IMR-90 (cell line): ENCODE measurements at regions not wholly inside any gene's neighbourhood (a gene's known extent, or its start where the extent isn't known, plus 50 kb on each side); places are given as distances from the start of the nearest gene placed in this dataset.

Source experiments
- ATAC-seq: fragments of 200-7000 bp; cut with Tn5 transposase; 2 replicates; pipeline ENCODE4 v1.9.1; 2020; ENCODE audit warnings: low read depth, mild to moderate bottlenecking, moderate library complexity
- BruUV-seq: library from RNA; stranded (reverse); fragments of 400-500 nt; replicated peaks from 2 replicates; lab custom pipeline; 2021; lab: Mats Ljungman, UMichigan
- CTCF ChIA-PET: fragments of 300-600 bp; formaldehyde crosslinking; extraction: SDS; loops from one replicate; lab custom pipeline; 2021; ENCODE audit warnings: antibody characterized with exemption; lab: Yijun Ruan, JAX
- POLR2A ChIA-PET: fragments of 300-600 bp; sonication (Branson Sonifier 250); formaldehyde crosslinking; loops from one replicate; lab custom pipeline; 2022; ENCODE audit warnings: antibody characterized with exemption; ENCODE audit not compliant: unreplicated experiment; lab: Charles Lee
- DNase-seq: peaks from one replicate; pipeline ENCODE4 v3.0.0; 2013
- H2AFZ ChIP-seq: replicated peaks from 2 replicates; pipeline ENCODE3; 2013; ENCODE audit warnings: low read length, mild to moderate bottlenecking; ENCODE audit not compliant: poor library complexity
- H2AK5ac ChIP-seq: 2 replicates; pipeline ENCODE4 v1.6.1; 2013; ENCODE audit warnings: low read depth, low read length, inconsistent platforms
- H2AK9ac ChIP-seq: replicated peaks from 2 replicates; pipeline ENCODE3; 2013; ENCODE audit warnings: mild to moderate bottlenecking, low read depth, low read length, moderate library complexity; ENCODE audit not compliant: poor library complexity
- H2BK120ac ChIP-seq: 2 replicates; pipeline ENCODE4 v1.6.1; 2013; ENCODE audit warnings: low read depth, low read length, inconsistent platforms
- H2BK15ac ChIP-seq: 3 replicates; pipeline ENCODE4 v1.6.1; 2013; ENCODE audit warnings: low read depth, low read length, inconsistent platforms
- H2BK20ac ChIP-seq: 2 replicates; pipeline ENCODE4 v1.6.1; 2013; ENCODE audit warnings: low read depth, mild to moderate bottlenecking, inconsistent platforms, low read length, moderate library complexity
- H2BK5ac ChIP-seq: 2 replicates; pipeline ENCODE4 v1.6.1; 2013; ENCODE audit warnings: mild to moderate bottlenecking, low read depth, low read length, inconsistent platforms; ENCODE audit not compliant: poor library complexity, severe bottlenecking
- H3K14ac ChIP-seq: replicated peaks from 2 replicates; pipeline ENCODE4 v1.6.1; 2013; ENCODE audit warnings: low read depth, low read length, inconsistent platforms
- H3K18ac ChIP-seq: 2 replicates; pipeline ENCODE4 v1.6.1; 2013; ENCODE audit warnings: low read depth, low read length, control low read depth
- H3K23ac ChIP-seq: 2 replicates; pipeline ENCODE4 v1.6.1; 2013; ENCODE audit warnings: low read depth, low read length, inconsistent platforms
- H3K27ac ChIP-seq: 2 replicates; pipeline ENCODE4 v1.5.1; 2013; ENCODE audit warnings: mild to moderate bottlenecking, control low read depth, low read length; ENCODE audit not compliant: insufficient read depth
- H3K27me3 ChIP-seq: 2 replicates; pipeline ENCODE4 v1.6.1; 2013; ENCODE audit warnings: low read length; ENCODE audit not compliant: control insufficient read depth, insufficient read depth
- H3K36me3 ChIP-seq: 2 replicates; pipeline ENCODE4 v1.6.1; 2013; ENCODE audit warnings: low read length, mixed read lengths; ENCODE audit not compliant: control insufficient read depth, insufficient read depth
- H3K4ac ChIP-seq: 2 replicates; pipeline ENCODE4 v1.6.1; 2013; ENCODE audit warnings: low read depth, low read length, inconsistent platforms
- H3K4me1 ChIP-seq: 2 replicates; pipeline ENCODE4 v1.6.1; 2013; ENCODE audit warnings: low read length, mixed read lengths; ENCODE audit not compliant: control insufficient read depth, insufficient read depth
- H3K4me2 ChIP-seq: 2 replicates; pipeline ENCODE4 v1.6.1; 2013; ENCODE audit warnings: low read depth, mild to moderate bottlenecking, control low read depth, low read length, moderate library complexity
- H3K4me3 ChIP-seq: 2 replicates; pipeline ENCODE4 v1.5.1; 2013; ENCODE audit warnings: low read depth, mild to moderate bottlenecking, control low read depth, low read length, moderate library complexity; ENCODE audit not compliant: insufficient read depth
- H3K56ac ChIP-seq: 2 replicates; pipeline ENCODE4 v1.6.1; 2013; ENCODE audit warnings: low read length, inconsistent platforms; ENCODE audit not compliant: insufficient read depth; ENCODE audit errors: extremely low read depth
- H3K79me1 ChIP-seq, 2 experiments: 2 replicates each; pipeline ENCODE4 v1.6.1; 2013; ENCODE audit warnings: low read length in 2 of 2, inconsistent platforms in 1 of 2, low read depth in 1 of 2
- H3K9ac ChIP-seq: 2 replicates; pipeline ENCODE4 v1.6.1; 2013; ENCODE audit warnings: low read depth, low read length, control low read depth
- H3K9me1 ChIP-seq: 2 replicates; pipeline ENCODE4 v1.6.1; 2013; ENCODE audit warnings: low read length, inconsistent platforms; ENCODE audit not compliant: insufficient read depth
- H3K9me3 ChIP-seq: 2 replicates; pipeline ENCODE4 v1.6.1; 2013; ENCODE audit warnings: low read length; ENCODE audit not compliant: control insufficient read depth, insufficient read depth
- H4K20me1 ChIP-seq: 2 replicates; pipeline ENCODE4 v1.6.1; 2013; ENCODE audit warnings: low read length, inconsistent platforms; ENCODE audit not compliant: insufficient read depth
- H4K5ac ChIP-seq: 2 replicates; pipeline ENCODE4 v1.6.1; 2013; ENCODE audit warnings: mild to moderate bottlenecking, low read depth, low read length, control low read depth
- H4K8ac ChIP-seq, 2 experiments: 2 replicates each; pipeline ENCODE4 v1.6.1; 2013; ENCODE audit warnings: low read depth in 2 of 2, low read length in 2 of 2, control low read depth in 1 of 2, inconsistent platforms in 1 of 2
- H4K91ac ChIP-seq: 2 replicates; pipeline ENCODE4 v1.6.1; 2013; ENCODE audit warnings: low read depth, low read length, inconsistent platforms; ENCODE audit not compliant: insufficient read depth
- BHLHE40 ChIP-seq: fragments of 150-350 bp; IDR thresholded peaks from 2 replicates; pipeline ENCODE4 v1.6.1; 2016; ENCODE audit warnings: mild to moderate bottlenecking, low read depth, low read length
- CEBPB ChIP-seq: IDR thresholded peaks from 2 replicates; pipeline ENCODE4 v1.6.1; 2012; ENCODE audit warnings: low read depth, low read length, improper control_type of control experiment
- CHD1 ChIP-seq: IDR thresholded peaks from 2 replicates; pipeline ENCODE4 v1.6.1; 2012; ENCODE audit warnings: low read depth, low read length, improper control_type of control experiment
- FOS ChIP-seq: fragments of 150-350 bp; IDR thresholded peaks from 2 replicates; pipeline ENCODE4 v1.6.1; 2016; ENCODE audit warnings: low read depth, low read length
- MAFK ChIP-seq: IDR thresholded peaks from 2 replicates; pipeline ENCODE4 v1.6.1; 2012; ENCODE audit warnings: low read depth, low read length, improper control_type of control experiment
- MAZ ChIP-seq: IDR thresholded peaks from 2 replicates; pipeline ENCODE4 v1.6.1; 2012; ENCODE audit warnings: low read depth, mild to moderate bottlenecking, low read length, improper control_type of control experiment, moderate library complexity, borderline replicate concordance
- MXI1 ChIP-seq: IDR thresholded peaks from 2 replicates; pipeline ENCODE4 v1.6.1; 2012; ENCODE audit warnings: low read depth, mild to moderate bottlenecking, low read length, moderate library complexity, borderline replicate concordance
- NFE2L2 ChIP-seq: fragments of 150-350 bp; IDR thresholded peaks from 2 replicates; pipeline ENCODE4 v1.6.1; 2016; ENCODE audit warnings: low read depth, mild to moderate bottlenecking, low read length
- POLR2A ChIP-seq: IDR thresholded peaks from 2 replicates; pipeline ENCODE4 v1.6.1; 2012; ENCODE audit warnings: mild to moderate bottlenecking, low read depth, low read length
- RAD21 ChIP-seq: IDR thresholded peaks from 2 replicates; pipeline ENCODE4 v1.6.1; 2012; ENCODE audit warnings: low read length, improper control_type of control experiment
- RCOR1 ChIP-seq: IDR thresholded peaks from 2 replicates; pipeline ENCODE4 v1.6.1; 2012; ENCODE audit warnings: mild to moderate bottlenecking, low read length, improper control_type of control experiment; ENCODE audit not compliant: insufficient replicate concordance
- RFX5 ChIP-seq: IDR thresholded peaks from 2 replicates; pipeline ENCODE4 v1.8.0; 2012; ENCODE audit warnings: low read depth, mild to moderate bottlenecking, low read length, moderate library complexity
- SMC3 ChIP-seq: fragments of 150-350 bp; IDR thresholded peaks from 2 replicates; pipeline ENCODE4 v1.6.1; 2016; ENCODE audit warnings: low read depth, mild to moderate bottlenecking, antibody characterized with exemption, low read length, moderate library complexity
- WGBS, 2 experiments: methylation state at CpG; one replicate each; pipeline versions ENCODE4 v1.1.5 to v1.1.7; 2013; ENCODE audit warnings: missing lambda C conversion rate in 2 of 2; ENCODE audit not compliant: insufficient read length in 1 of 2; ENCODE audit errors: extremely low coverage in 2 of 2; 5-methylcytosine and 5-hydroxymethylcytosine counted together
- dilution Hi-C: fragments of 300-500 bp; cut with HindIII; formaldehyde crosslinking; loops from one replicate; pipeline ENCODE4 v1.14.3; 2018; ENCODE audit warnings: low sequenced_read_pairs; ENCODE audit not compliant: unreplicated experiment
- in situ Hi-C: fragments of 300-500 bp; cut with MboI; formaldehyde crosslinking; loops from 3 replicates; pipeline ENCODE4 v1.14.3; 2019; ENCODE audit warnings: low sequenced_read_pairs, inconsistent platforms, mixed read lengths
- intact Hi-C: fragments of 100-400 bp; cut with micrococcal nuclease; formaldehyde crosslinking; loops from 2 replicates; pipeline ENCODE4 v1.10.0; 2022
- TF ChIP-seq, protein P1 (sequence below): fragments of 150-350 bp; IDR thresholded peaks from 2 replicates; pipeline ENCODE4 v1.6.1; 2017; ENCODE audit warnings: mild to moderate bottlenecking, antibody characterized with exemption, low read length, low read depth
- TF ChIP-seq, protein P2 (sequence below): conservative IDR thresholded peaks from 2 replicates; pipeline ENCODE4 v1.5.1; 2012; ENCODE audit warnings: mild to moderate bottlenecking, low read depth, low read length, improper control_type of control experiment
- TF ChIP-seq, protein P3 (sequence below): fragments of 150-350 bp; IDR thresholded peaks from 2 replicates; pipeline ENCODE4 v1.6.1; 2016; ENCODE audit warnings: low read depth, mild to moderate bottlenecking, low read length, moderate library complexity, borderline replicate concordance

DNA sequence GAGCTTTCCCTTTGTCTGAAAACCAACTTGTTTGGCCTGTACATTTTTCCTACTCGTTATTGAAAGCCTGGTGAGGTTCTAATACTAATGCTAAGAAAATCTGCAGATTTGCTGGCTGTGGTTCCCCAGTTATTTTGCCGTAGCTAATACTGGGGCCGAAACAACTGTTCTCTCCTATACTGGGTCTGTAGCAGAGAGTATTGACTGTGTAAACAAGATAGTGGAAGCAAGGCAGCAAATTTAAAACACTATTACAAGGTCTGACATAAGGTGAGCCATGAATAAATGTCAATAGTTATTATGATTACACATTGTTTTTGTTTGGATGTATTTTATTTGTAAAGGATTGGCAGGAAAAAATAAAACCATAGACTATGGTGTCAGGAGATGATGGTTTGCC lies 1244.0 kb downstream of the AACS start:
- Histone ChIP-seq H3K9ac (no peak overlapping the region), H2BK20ac (no peak overlapping the region), H4K91ac (no peak overlapping the region), H3K23ac (no peak overlapping the region), H2BK120ac (no peak overlapping the region), H2BK15ac (no peak overlapping the region), H3K79me1 (no peaks in the 10 kb centered on the region), H3K36me3 (no peaks in the 10 kb centered on the region), H4K20me1 (no peaks in the 10 kb centered on the region), H2AK5ac (no peak overlapping the region), H3K4me2 (no peak overlapping the region), H2AFZ (no peak overlapping the region), H3K27ac (no peak overlapping the region), H3K14ac (no peak overlapping the region), H3K4ac (no peak overlapping the region), H3K4me3 (no peak overlapping the region), H3K4me1 (no peaks in the 10 kb centered on the region), H3K9me1 (no peaks in the 10 kb centered on the region), H4K5ac (no peak overlapping the region), H3K27me3 (no peaks in the 10 kb centered on the region), H3K56ac (no peak overlapping the region), H3K18ac (no peak overlapping the region), H2AK9ac (no peak overlapping the region), H2BK5ac (no peak overlapping the region), H3K9me3 (peaks cover 6% of the 10 kb centered on the region; the same call in 1 of the 2 replicates), H4K8ac (no peak overlapping the region)
- intact Hi-C loops (no loop called here), dilution Hi-C loops (no loop called here), in situ Hi-C loops (no loop called here)
- TF ChIP-seq, protein P1, sequence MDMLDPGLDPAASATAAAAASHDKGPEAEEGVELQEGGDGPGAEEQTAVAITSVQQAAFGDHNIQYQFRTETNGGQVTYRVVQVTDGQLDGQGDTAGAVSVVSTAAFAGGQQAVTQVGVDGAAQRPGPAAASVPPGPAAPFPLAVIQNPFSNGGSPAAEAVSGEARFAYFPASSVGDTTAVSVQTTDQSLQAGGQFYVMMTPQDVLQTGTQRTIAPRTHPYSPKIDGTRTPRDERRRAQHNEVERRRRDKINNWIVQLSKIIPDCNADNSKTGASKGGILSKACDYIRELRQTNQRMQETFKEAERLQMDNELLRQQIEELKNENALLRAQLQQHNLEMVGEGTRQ: no peak
- TF ChIP-seq SMC3 (no peak), POLR2A (no peak), BHLHE40 (no peak), FOS (no peak), RFX5 (no peak), RAD21 (no peak), CHD1 (no peak), NFE2L2 (no peak), CEBPB (no peak), MAFK (no peak), MAZ (no peak), MXI1 (no peak), RCOR1 (no peak)
- TF ChIP-seq, protein P2, sequence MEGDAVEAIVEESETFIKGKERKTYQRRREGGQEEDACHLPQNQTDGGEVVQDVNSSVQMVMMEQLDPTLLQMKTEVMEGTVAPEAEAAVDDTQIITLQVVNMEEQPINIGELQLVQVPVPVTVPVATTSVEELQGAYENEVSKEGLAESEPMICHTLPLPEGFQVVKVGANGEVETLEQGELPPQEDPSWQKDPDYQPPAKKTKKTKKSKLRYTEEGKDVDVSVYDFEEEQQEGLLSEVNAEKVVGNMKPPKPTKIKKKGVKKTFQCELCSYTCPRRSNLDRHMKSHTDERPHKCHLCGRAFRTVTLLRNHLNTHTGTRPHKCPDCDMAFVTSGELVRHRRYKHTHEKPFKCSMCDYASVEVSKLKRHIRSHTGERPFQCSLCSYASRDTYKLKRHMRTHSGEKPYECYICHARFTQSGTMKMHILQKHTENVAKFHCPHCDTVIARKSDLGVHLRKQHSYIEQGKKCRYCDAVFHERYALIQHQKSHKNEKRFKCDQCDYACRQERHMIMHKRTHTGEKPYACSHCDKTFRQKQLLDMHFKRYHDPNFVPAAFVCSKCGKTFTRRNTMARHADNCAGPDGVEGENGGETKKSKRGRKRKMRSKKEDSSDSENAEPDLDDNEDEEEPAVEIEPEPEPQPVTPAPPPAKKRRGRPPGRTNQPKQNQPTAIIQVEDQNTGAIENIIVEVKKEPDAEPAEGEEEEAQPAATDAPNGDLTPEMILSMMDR: no peak
- TF ChIP-seq, protein P3, sequence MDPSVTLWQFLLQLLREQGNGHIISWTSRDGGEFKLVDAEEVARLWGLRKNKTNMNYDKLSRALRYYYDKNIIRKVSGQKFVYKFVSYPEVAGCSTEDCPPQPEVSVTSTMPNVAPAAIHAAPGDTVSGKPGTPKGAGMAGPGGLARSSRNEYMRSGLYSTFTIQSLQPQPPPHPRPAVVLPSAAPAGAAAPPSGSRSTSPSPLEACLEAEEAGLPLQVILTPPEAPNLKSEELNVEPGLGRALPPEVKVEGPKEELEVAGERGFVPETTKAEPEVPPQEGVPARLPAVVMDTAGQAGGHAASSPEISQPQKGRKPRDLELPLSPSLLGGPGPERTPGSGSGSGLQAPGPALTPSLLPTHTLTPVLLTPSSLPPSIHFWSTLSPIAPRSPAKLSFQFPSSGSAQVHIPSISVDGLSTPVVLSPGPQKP: no peak
- no TSS peak for BruUV-seq
- CTCF ChIA-PET: no interaction called here
- WGBS, 2 experiments: no CpG with 5 or more reads among the region's 3 CpGs
- no peak for ATAC-seq
- DNase-seq: no peak
- POLR2A ChIA-PET: no interaction called here
